K562 (cell line): ENCODE measurements at regions not wholly inside any gene's neighbourhood (a gene's known extent, or its start where the extent isn't known, plus 50 kb on each side); places are given as distances from the start of the nearest gene placed in this dataset.

Experiments
- ATAC-seq: fragments of 200-7000 bp; cut with Tn5 transposase; 3 replicates; pipeline ENCODE4 v1.9.1; 2020; ENCODE audit warnings: moderate library complexity
- BruUV-seq: library from RNA; stranded (reverse); fragments of 400-500 nt; replicated peaks from 2 replicates; lab custom pipeline; 2021; lab: Mats Ljungman, UMichigan
- CTCF ChIA-PET: fragments of 300-600 bp; formaldehyde crosslinking; extraction: SDS; loops from one replicate; lab custom pipeline; 2021; ENCODE audit warnings: low intra/inter-chr PET ratio; lab: Yijun Ruan, JAX
- POLR2A ChIA-PET: fragments of 300-600, 350-650 bp; sonication (Branson Sonifier 250); formaldehyde crosslinking; extraction: SDS; loops from one replicate; lab custom pipeline; 2021; ENCODE audit warnings: antibody characterized with exemption, inconsistent platforms; lab: Yijun Ruan, JAX
- DNase-seq, 4 experiments: peaks; one replicate each; pipeline versions ENCODE4 v3.0.0 to v3.0.0-alpha.2; 2011 to 2018; ENCODE audit warnings: low spot score in 3 of 4, mixed read lengths in 3 of 4; ENCODE audit errors: extremely low read depth in 1 of 4
- FAIRE-seq: peaks from 2 replicates; lab custom pipeline; 2011; peaks lifted over from hg19 to GRCh38; lab: Jason Lieb, UNC
- H2AFZ ChIP-seq: 2 replicates; pipeline ENCODE4 v1.6.0; 2011; ENCODE audit warnings: low read depth, low read length, control low read depth, inconsistent platforms
- H3K27ac ChIP-seq: fragments of 200-600 bp; 3 replicates; pipeline ENCODE4 v1.8.0; 2011; ENCODE audit warnings: low read depth, mild to moderate bottlenecking, control low read depth, inconsistent platforms, low read length, moderate library complexity, mixed read lengths; ENCODE audit errors: extremely low read depth
- H3K27me3 ChIP-seq, 2 experiments: fragments of 300-600 bp in 1 of 2; 2 replicates in 1 of 2; 3 replicates in 1 of 2; pipeline versions ENCODE4 v1.6.0 to v1.8.0; 2011; ENCODE audit warnings: inconsistent platforms in 2 of 2, low read length in 2 of 2, mild to moderate bottlenecking in 1 of 2, mixed read lengths in 1 of 2, moderate library complexity in 1 of 2; ENCODE audit not compliant: control insufficient read depth in 2 of 2, insufficient read depth in 2 of 2
- H3K36me3 ChIP-seq: fragments of 300-600 bp; 3 replicates; pipeline ENCODE4 v1.8.0; 2011; ENCODE audit warnings: mild to moderate bottlenecking, low read length, inconsistent platforms; ENCODE audit not compliant: control insufficient read depth, insufficient read depth
- H3K4me1 ChIP-seq, 2 experiments: fragments of 200-600 bp in 1 of 2; replicated peaks in 1 of 2; 2 replicates in 1 of 2; 3 replicates in 1 of 2; pipeline versions ENCODE4 v1.5.1 to v1.8.0; 2011; ENCODE audit warnings: inconsistent platforms in 2 of 2, low read length in 2 of 2, mild to moderate bottlenecking in 1 of 2, mixed read lengths in 1 of 2, moderate library complexity in 1 of 2; ENCODE audit not compliant: control insufficient read depth in 2 of 2, insufficient read depth in 2 of 2
- H3K4me2 ChIP-seq: 2 replicates; pipeline ENCODE4 v1.6.1; 2011; ENCODE audit warnings: low read length, control low read depth, inconsistent platforms, mixed read lengths; ENCODE audit not compliant: insufficient read depth
- H3K4me3 ChIP-seq: fragments of 200-600 bp; sonication (generic), shearing (Covaris generic); 2 replicates; pipeline ENCODE4 v1.5.1; 2016; ENCODE audit warnings: control low read depth, inconsistent platforms
- H3K79me2 ChIP-seq: fragments of 200-600 bp; 3 replicates; pipeline ENCODE4 v1.8.0; 2011; ENCODE audit warnings: low read length, inconsistent platforms; ENCODE audit not compliant: control insufficient read depth, insufficient read depth
- H3K9ac ChIP-seq, 2 experiments: 2 replicates each; pipeline versions ENCODE4 v1.6.0 to v1.6.1; 2011; ENCODE audit warnings: low read depth in 2 of 2, low read length in 2 of 2, control low read depth in 1 of 2, inconsistent platforms in 1 of 2, mild to moderate bottlenecking in 1 of 2, mixed read lengths in 1 of 2; ENCODE audit not compliant: insufficient read depth in 1 of 2
- H3K9me1 ChIP-seq: one replicate; pipeline ENCODE4 v1.6.0; 2011; ENCODE audit warnings: inconsistent platforms, mild to moderate bottlenecking, low read length, moderate library complexity; ENCODE audit not compliant: control insufficient read depth, insufficient read depth
- H3K9me3 ChIP-seq: replicated peaks from 2 replicates; pipeline ENCODE4 v1.5.1; 2011; ENCODE audit warnings: low read depth, low read length, inconsistent platforms; ENCODE audit not compliant: control insufficient read depth, insufficient read depth
- H4K20me1 ChIP-seq: replicated peaks from 2 replicates; pipeline ENCODE4 v1.6.1; 2011; ENCODE audit warnings: low read length, inconsistent platforms, mixed read lengths; ENCODE audit not compliant: control insufficient read depth, insufficient read depth
- CEBPG ChIP-seq, 3 experiments: fragments of 200-800 bp in 1 of 3; sonication (Bioruptor generic) in 1 of 3; sonication (generic) in 1 of 3; formaldehyde crosslinking in 1 of 3; IDR thresholded peaks in 2 of 3; conservative IDR thresholded peaks in 1 of 3; 2 replicates each; pipeline versions ENCODE4 v1.6.1 to v1.8.0; 2016 to 2022; ENCODE audit warnings: missing compliant biosample characterization in 2 of 3, missing genetic modification characterization in 2 of 3, mild to moderate bottlenecking in 1 of 3, missing genetic modification reagents in 1 of 3
- HNRNPK ChIP-seq: fragments of 200-400 bp; formaldehyde crosslinking; IDR thresholded peaks from one replicate; pipeline ENCODE4 v1.6.1; 2018; ENCODE audit warnings: mild to moderate bottlenecking, low read depth, low read length; ENCODE audit not compliant: poor library complexity, severe bottlenecking
- NR4A1 ChIP-seq, 2 experiments: fragments of 250-450 bp in 1 of 2; fragments of 450-650 bp in 1 of 2; sonication (Bioruptor Pico) in 1 of 2; IDR thresholded peaks; 2 replicates each; pipeline versions ENCODE4 v1.4.0 to v1.6.1; 2016 to 2020; ENCODE audit warnings: mild to moderate bottlenecking in 2 of 2, missing compliant biosample characterization in 1 of 2, missing genetic modification characterization in 1 of 2, moderate library complexity in 1 of 2
- NRF1 ChIP-seq, 2 experiments: fragments of 450-650 bp; IDR thresholded peaks in 1 of 2; conservative IDR thresholded peaks in 1 of 2; 2 replicates each; pipeline ENCODE4 v1.6.1; 2014; ENCODE audit warnings: mild to moderate bottlenecking in 2 of 2
- STAG1 ChIP-seq: sonication (generic); formaldehyde crosslinking; IDR thresholded peaks from 2 replicates; pipeline ENCODE4 v1.5.0; 2020; ENCODE audit warnings: missing genetic modification reagents, borderline replicate concordance
- ZBED1 ChIP-seq: IDR thresholded peaks from 2 replicates; pipeline ENCODE4 v1.6.1; 2014
- ZNF324 ChIP-seq: fragments of 250-450 bp; sonication (Bioruptor Pico); IDR thresholded peaks from 2 replicates; pipeline ENCODE4 v1.4.0; 2020; ENCODE audit warnings: mild to moderate bottlenecking
- ZNF408 ChIP-seq: fragments of 250-450 bp; sonication (Bioruptor Pico); IDR thresholded peaks from 2 replicates; pipeline ENCODE4 v1.4.0; 2020; ENCODE audit warnings: low read depth, mild to moderate bottlenecking, moderate library complexity
- WGBS: fragments of 100-300 bp; shearing (Covaris generic); methylation state at CpG from one replicate; pipeline ENCODE4 v1.1.6; 2016; ENCODE audit warnings: low coverage, mixed read lengths; ENCODE audit not compliant: insufficient coverage; ENCODE audit errors: missing lambda C conversion rate; 5-methylcytosine and 5-hydroxymethylcytosine counted together
- in situ Hi-C: fragments of 300-500 bp; cut with MboI; formaldehyde crosslinking; loops from 4 replicates; pipeline ENCODE4 v1.15.0; 2018; ENCODE audit warnings: inconsistent platforms, mixed read lengths
- intact Hi-C: fragments of 100-400 bp; cut with micrococcal nuclease; formaldehyde crosslinking; loops from 2 replicates; pipeline ENCODE4 v1.14.2; 2022
- TF ChIP-seq, protein P1 (sequence below): fragments of 250-450 bp; sonication (Bioruptor Pico); IDR thresholded peaks from 2 replicates; pipeline ENCODE4 v1.5.0; 2022; ENCODE audit warnings: mild to moderate bottlenecking
- TF ChIP-seq, protein P2 (sequence below), 3 experiments: IDR thresholded peaks in 2 of 3; conservative IDR thresholded peaks in 1 of 3; 2 replicates each; pipeline ENCODE4 v1.5.1; 2011 to 2012; ENCODE audit warnings: low read length in 3 of 3, mild to moderate bottlenecking in 3 of 3, control low read depth in 2 of 3, improper control_type of control experiment in 1 of 3, inconsistent platforms in 1 of 3, low read depth in 1 of 3, mixed read lengths in 1 of 3, moderate library complexity in 1 of 3; ENCODE audit not compliant: insufficient read depth in 2 of 3

DNA sequence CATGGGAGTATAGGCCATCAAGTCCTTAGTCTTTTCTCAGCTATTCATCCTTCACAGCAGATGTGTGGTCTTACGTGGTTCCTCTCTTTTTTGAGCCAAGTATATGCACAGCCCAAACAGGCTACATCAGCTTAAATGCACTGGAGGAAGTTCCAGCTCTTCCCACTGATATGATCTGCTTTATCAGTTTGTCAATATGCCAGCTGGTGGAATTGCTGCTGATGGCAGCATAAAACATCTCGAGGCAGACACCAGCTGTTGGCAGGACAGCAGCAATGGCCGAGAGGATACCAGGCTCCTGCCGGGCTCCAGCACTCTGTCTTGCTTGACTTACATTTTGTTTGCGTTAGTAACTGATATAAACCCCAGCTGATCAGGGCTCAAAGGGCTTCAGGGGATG, 143.4 kb downstream of the TENT4A start:
- Histone ChIP-seq H3K79me2 (no peaks in the 10 kb centered on the region), H3K36me3 (no peaks in the 10 kb centered on the region), H3K27ac (no peak overlapping the region), H2AFZ (no peak overlapping the region), H3K9me1 (no peaks in the 10 kb centered on the region), H3K4me3 (no peak overlapping the region), H3K4me1 (no peaks in the 10 kb centered on the region), H3K9ac (no peak overlapping the region), H3K9me3 (no peaks in the 10 kb centered on the region), H3K27me3 (peaks cover 3 to 17% of the 10 kb centered on the region in 2 experiments; a peak in 3 of 5 replicates), H4K20me1 (no peaks in the 10 kb centered on the region; the same call in 1 of the 2 replicates), H3K4me2 (no peak overlapping the region)
- FAIRE-seq (no peak), DNase-seq (no peak), ATAC-seq (no peak)
- TF ChIP-seq STAG1 (CRISPR knock-in tag): no peak
- ChIA-PET CTCF (no interaction called here), POLR2A (interaction anchor here (0.6 to 0.7 kb wide), 2 partner anchors 95 to 948 kb away, joined by 3 read pairs; no protein-coding TSS in a partner anchor)
- in situ Hi-C loops: no loop called here
- WGBS: 2% methylated on average over 5 of the region's 5 CpGs
- BruUV-seq: no TSS peak
- intact Hi-C loops: no loop called here

- FAIRE-seq (no peak), DNase-seq (no peak), ATAC-seq (peak; percentile 69)
- Histone ChIP-seq H3K9me3 (no peaks in the 10 kb centered on the region), H3K27ac (no peak overlapping the region), H4K20me1 (no peaks in the 10 kb centered on the region; the same call in 1 of the 2 replicates), H3K4me2 (no peak overlapping the region), H3K27me3 (peaks cover 3 to 17% of the 10 kb centered on the region in 2 experiments; a peak in 3 of 5 replicates), H3K4me1 (no peaks in the 10 kb centered on the region), H3K36me3 (no peaks in the 10 kb centered on the region), H3K4me3 (no peak overlapping the region), H3K9ac (no peak overlapping the region), H3K79me2 (no peaks in the 10 kb centered on the region), H2AFZ (no peak overlapping the region), H3K9me1 (no peaks in the 10 kb centered on the region)
- in situ Hi-C loops: no loop called here
- BruUV-seq: no TSS peak
- ChIA-PET CTCF (no interaction called here), POLR2A (no interaction called here)
- intact Hi-C loops: no loop called here
- 0% methylated on average over 7 of the region's 7 CpGs for WGBS
- TF ChIP-seq NR4A1 (CRISPR knock-in tag; IDR thresholded peaks at IDR 0.05): no peak
- no peak for TF ChIP-seq NR4A1 (tag; IDR thresholded peaks at IDR 0.05)
- TF ChIP-seq HNRNPK: no peak
- TF ChIP-seq, protein P1, sequence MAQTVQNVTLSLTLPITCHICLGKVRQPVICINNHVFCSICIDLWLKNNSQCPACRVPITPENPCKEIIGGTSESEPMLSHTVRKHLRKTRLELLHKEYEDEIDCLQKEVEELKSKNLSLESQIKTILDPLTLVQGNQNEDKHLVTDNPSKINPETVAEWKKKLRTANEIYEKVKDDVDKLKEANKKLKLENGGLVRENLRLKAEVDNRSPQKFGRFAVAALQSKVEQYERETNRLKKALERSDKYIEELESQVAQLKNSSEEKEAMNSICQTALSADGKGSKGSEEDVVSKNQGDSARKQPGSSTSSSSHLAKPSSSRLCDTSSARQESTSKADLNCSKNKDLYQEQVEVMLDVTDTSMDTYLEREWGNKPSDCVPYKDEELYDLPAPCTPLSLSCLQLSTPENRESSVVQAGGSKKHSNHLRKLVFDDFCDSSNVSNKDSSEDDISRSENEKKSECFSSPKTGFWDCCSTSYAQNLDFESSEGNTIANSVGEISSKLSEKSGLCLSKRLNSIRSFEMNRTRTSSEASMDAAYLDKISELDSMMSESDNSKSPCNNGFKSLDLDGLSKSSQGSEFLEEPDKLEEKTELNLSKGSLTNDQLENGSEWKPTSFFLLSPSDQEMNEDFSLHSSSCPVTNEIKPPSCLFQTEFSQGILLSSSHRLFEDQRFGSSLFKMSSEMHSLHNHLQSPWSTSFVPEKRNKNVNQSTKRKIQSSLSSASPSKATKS (CRISPR knock-in tag): no peak
- no peak for TF ChIP-seq NRF1 (conservative IDR thresholded peaks at IDR 0.05 in 1 of 2, IDR thresholded peaks at IDR 0.05 in 1 of 2)
- TF ChIP-seq ZNF408 (CRISPR knock-in tag): no peak
- no peak for TF ChIP-seq ZNF324
- no peak for TF ChIP-seq CEBPG (CRISPR knock-in tag; IDR thresholded peaks at IDR 0.05)
- no peak for TF ChIP-seq CEBPG (tag; conservative IDR thresholded peaks at IDR 0.05 in 1 of 2, IDR thresholded peaks at IDR 0.05 in 1 of 2)
- TF ChIP-seq ZBED1: no peak
- TF ChIP-seq, protein P2, sequence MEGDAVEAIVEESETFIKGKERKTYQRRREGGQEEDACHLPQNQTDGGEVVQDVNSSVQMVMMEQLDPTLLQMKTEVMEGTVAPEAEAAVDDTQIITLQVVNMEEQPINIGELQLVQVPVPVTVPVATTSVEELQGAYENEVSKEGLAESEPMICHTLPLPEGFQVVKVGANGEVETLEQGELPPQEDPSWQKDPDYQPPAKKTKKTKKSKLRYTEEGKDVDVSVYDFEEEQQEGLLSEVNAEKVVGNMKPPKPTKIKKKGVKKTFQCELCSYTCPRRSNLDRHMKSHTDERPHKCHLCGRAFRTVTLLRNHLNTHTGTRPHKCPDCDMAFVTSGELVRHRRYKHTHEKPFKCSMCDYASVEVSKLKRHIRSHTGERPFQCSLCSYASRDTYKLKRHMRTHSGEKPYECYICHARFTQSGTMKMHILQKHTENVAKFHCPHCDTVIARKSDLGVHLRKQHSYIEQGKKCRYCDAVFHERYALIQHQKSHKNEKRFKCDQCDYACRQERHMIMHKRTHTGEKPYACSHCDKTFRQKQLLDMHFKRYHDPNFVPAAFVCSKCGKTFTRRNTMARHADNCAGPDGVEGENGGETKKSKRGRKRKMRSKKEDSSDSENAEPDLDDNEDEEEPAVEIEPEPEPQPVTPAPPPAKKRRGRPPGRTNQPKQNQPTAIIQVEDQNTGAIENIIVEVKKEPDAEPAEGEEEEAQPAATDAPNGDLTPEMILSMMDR (IDR thresholded peaks at IDR 0.05 in 2 of 3, conservative IDR thresholded peaks at IDR 0.05 in 1 of 3; ENCODE audit: insufficient read depth in 2 of 3, low read depth in 1 of 3, low read length in 3 of 3): no peak
Observed at GRCh38 chr5:6858419-6858818, 145.2 kb downstream of the TENT4A start.
